GM21423 (cell line): ENCODE measurements at regions not wholly inside any gene's neighbourhood (a gene's known extent, or its start where the extent isn't known, plus 50 kb on each side); places are given as distances from the start of the nearest gene placed in this dataset.
A peak's percentile ranks its signal among the peaks of the same experiment; 100 is the strongest.
"Not testable (repeated sequence)": the region's sequence is repeated elsewhere in the genome, so short reads cannot be mapped to it uniquely, and the experiment has no call there.

ENCODE experiments used
- ATAC-seq: cut with Tn5 transposase; IDR thresholded peaks from one replicate; pipeline ENCODE4 v1.9.1; 2021; ENCODE audit warnings: mild to moderate bottlenecking, moderate library complexity; ENCODE audit not compliant: unreplicated experiment

DNA sequence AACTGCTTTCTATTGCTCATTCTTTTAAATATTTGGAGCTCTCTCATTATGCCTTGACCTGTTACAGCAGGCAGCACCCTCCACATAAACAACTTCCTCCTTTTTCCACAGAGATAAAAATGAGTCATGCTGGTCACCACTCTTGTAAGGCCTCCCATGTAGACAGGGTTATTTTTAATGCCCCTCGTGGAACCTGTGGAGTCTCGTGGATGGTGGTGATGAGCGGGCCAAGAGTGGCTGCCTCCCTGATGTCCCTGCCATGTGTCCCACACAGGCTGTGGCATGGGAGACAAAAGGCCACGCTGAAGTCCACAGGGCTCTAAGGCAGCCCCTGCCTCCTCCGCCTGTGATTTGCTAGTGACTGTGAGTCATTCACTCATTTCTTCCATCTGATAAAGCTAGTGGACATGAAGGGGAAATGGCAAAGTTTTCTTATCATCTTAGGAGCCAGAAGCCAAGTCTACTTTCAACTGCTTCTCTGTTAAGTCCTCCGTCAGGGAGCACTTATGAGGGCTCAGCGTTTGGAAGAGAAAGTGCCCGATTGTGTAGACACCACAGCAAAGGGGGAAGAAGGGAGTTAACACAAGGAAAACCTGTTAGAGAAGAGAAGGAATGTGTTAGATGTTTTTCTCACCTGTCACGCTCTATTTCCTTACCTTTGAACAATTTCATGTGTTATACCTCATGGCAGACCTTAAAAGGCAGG lies 121.6 kb upstream of the FAT1 start:
- no peak for ATAC-seq

- ATAC-seq: no peak
These were observed 122.8 kb upstream of the FAT1 start for GRCh38 chr4:186846426-186846825.

DNA sequence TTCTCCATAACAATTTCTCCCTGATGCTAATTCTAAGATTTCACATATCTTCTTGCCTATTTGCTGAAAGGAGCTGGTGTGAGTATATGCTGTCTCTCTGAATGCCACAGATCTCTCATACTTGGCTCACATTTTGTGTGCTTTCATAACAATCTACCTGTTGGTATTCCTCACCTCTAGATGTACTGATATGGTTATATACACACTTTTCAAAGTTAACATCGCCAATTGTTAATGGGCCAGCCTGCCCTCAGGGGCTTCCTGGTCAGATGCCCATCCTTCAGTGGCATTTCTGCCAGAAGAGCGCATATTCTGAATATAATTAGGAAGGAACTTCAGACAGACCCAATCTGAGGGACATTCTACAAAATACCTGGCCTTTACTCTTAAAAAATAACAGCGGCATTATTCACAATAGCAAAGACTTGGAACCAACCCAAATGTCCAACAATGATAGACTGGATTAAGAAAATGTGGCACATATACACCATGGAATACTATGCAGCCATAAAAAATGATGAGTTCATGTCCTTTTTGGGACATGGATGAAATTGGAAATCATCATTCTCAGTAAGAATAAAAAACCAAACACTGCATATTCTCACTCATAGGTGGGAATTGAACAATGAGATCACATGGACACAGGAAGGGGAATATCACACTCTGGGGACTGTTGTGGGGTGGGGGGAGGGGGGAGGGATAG lies 123.9 kb upstream of the FAT1 start:
- ATAC-seq: not testable (repeated sequence)

DNA sequence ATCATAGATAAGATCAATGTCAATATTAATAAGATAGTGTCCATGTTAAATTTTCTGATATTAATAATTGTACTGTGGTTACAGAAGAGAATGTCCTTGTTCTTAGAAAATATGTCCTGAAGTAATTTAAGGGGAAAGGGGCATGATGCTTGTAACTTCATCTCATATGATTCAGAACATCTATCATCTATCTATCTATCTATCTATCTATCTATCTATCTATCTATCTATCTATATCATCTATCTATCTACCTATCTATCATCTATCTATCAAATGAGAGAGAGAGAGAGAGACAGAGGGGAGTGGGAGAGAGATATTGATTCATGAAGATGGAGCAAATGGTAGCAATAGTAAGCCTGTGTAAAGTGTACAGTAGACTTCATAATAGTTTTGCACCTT lies 124.8 kb upstream of the FAT1 start:
- ATAC-seq: no peak

DNA sequence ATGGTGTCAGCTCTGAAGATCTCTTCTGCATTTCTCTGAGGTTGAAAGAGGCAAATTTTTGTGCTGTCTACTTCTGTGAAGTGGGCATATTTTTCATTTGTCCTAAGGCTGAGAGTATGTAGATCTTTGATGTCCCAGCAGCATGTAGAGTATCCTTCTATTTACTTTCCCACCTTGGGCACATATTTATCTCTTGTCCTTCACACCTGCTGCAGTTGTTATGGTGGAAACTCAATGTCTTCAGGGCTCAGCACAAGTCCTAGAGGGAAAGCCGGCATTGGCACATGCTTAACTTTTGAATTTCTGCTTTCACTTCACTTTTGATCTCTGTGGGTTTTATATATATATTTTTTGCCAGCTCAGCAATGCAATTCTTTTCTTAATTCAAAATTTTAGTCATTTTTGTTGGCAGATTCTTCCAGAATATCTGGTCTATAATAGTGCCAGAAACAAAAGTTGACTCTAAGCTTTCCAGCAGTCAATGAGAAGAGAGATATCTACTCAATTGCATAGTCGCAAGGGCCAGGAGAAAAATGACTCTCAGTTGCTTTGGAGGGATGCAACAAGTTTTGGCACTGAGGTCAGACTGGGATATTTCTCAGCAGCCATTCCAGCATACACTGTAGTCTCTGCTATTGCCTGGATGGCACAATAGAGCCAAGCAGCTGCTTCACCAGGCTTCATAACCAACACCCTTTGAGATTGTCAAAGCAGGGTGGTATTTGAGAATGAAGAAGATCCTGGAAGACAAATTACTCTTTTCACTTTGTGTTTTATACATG lies 127.8 kb upstream of the FAT1 start:
- ATAC-seq: no peak

DNA sequence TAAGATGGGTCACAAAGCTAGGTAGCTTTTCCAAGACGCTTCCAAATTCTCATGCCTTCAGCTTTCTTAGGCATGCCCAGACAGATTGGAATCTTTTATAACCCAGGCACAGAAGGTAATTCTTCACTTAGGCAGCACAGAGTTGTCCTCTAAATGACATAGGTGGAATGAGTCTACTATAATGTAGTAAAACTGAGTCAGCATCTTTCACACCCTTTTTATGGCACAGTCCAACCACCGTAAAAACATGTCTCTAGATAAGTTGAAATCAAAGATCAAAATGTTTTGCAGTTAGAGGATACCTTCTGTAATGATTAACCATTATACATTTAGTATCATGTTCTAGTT lies 128.4 kb upstream of the FAT1 start:
- ATAC-seq: no peak

DNA sequence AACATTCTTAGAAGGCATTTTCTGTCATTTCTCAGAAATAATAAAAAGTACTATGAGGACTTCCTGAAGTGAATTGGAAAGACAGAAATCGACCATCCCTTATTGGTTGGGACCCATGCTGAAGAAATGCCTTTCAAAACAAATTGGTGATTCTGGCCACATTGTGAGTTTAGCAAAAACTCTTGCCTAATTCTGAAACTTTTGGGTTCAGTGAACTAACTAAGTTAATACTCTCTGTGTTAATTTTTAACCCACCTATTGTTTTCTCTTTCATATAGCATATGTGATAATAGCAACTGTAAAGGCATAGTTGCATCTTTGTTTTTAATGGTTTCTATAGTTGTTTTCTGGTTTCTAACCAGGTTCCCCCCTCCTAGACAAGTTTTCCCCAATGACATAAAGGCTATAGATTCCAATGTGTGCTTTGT lies 129.3 kb upstream of the FAT1 start:
- peak; percentile 86 for ATAC-seq

- no peak for ATAC-seq
These were observed 130.6 kb upstream of the FAT1 start for GRCh38 chr4:186854256-186854655.

GRCh38 chr4:186855111-186855510 lies 131.5 kb upstream of the FAT1 start:
- no peak for ATAC-seq

GRCh38 chr4:186857793-186858192 lies 134.1 kb upstream of the FAT1 start:
- no peak for ATAC-seq

GRCh38 chr4:186858355-186858754 lies 134.7 kb upstream of the FAT1 start:
- ATAC-seq: no peak

- no peak for ATAC-seq
These were observed 135.8 kb upstream of the FAT1 start for GRCh38 chr4:186859420-186859819.

DNA sequence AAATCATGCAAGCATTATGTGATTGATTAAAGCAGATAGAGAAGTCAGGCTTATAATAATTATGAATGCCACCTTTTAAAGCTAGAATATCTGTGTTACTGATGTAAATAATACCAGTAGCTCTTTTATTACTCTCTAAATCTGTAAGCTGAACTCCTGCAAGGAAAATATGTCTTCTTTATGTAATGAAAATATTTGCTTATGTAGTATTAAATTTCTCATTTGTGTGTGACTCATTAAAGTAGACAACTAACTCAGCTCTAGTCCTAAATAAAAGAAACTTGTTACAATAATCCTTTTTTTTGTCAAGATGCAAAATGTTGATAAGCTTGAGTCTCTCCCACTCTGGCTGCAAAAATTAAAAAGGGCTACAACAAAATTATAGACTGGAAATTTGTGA lies 137.7 kb upstream of the FAT1 start:
- ATAC-seq: no peak

DNA sequence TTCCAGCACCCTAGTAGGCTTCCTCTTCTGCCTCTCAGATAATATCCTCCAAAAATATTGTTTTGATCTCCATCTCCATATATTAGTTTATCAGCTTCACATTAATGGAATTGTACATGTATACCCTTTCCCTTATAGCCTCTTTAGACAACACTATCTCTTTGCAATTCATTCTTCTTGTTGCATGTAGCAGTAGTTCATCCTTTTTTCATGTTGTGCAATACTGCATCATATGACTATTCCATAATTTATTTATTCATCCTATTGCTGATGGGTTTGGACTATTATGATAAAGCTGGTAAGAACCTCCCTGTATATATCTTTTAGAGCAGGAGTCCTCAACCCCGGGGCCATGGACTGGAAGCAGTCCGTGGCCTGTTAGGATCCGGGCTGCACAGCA lies 148.2 kb upstream of the FAT1 start:
- no peak for ATAC-seq

GRCh38 chr4:186873095-186873494 lies 149.4 kb upstream of the FAT1 start:
- ATAC-seq: not testable (repeated sequence)

DNA sequence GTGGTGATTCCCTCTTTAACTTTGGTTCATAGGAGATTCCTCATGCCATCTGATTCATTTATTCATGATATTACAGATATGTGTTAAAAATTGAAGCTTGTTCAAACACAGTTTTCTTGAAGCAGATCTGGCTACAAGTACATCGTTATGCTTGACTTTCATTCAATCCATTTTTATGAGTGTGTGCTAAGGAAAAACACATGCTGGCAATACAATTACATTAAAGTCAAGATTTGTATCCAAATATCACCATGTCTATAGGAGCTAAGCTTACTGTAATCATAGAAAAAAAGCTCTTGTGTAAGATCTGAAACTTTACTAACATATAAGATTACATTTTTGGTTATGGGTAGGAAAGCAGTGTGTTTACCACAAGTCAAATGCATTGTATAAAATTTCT lies 151.8 kb upstream of the FAT1 start:
- no peak for ATAC-seq

DNA sequence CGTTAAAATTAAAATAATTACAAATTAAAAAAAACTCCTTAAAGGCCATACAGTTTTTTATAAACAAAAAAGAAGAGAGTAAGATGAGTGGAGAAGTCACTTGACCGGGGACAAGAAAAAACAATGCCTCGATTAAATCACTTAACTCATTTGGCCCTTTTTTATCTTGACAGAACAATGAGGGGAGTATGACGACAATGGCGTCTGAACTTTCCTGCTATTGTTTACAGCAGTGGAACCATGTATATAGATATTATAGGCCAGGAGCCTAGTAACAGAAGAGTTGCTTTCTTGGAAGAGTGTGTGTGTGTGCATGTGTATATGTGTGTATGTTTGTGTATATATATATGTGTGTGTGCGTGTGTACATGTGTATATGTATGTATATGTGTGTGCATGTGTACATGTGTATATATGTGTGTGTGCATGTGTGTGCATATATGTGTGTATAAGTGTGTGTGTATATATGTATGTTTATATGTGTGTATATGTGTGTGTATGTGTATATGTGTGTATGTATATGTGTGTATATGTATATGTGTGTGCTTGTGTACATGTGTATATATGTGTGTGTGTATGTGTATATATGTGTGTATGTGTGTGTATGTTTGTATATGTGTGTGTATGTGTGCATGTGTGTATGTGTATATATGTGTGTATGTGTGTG lies 153.4 kb upstream of the FAT1 start:
- ATAC-seq: no peak

DNA sequence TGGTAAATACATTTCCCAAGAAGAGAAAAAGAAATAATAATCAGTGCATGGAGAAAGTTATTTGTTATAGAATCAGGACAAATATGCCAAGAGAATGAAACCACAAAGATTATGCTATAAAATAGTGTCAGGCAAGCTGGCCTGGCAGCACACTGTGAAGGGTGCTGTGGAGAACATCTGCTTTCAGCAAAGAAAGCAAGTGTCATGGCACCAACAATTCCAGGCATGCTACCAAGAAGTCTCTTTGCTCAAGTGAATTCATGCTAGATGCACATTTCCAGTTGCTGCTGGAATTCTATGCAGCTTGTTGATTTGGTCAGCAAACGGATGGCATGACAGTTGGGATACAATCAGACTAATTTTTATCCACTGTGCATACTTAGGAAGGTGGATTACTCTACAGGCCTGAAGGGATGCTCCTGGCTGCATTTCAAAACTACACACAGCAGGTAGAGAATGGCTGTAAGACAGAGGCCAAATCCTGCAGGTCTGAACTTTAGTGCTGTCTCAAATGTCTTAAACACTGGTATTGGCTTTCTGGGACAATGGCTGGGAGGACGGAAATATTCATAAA lies 154.6 kb upstream of the FAT1 start:
- no peak for ATAC-seq

DNA sequence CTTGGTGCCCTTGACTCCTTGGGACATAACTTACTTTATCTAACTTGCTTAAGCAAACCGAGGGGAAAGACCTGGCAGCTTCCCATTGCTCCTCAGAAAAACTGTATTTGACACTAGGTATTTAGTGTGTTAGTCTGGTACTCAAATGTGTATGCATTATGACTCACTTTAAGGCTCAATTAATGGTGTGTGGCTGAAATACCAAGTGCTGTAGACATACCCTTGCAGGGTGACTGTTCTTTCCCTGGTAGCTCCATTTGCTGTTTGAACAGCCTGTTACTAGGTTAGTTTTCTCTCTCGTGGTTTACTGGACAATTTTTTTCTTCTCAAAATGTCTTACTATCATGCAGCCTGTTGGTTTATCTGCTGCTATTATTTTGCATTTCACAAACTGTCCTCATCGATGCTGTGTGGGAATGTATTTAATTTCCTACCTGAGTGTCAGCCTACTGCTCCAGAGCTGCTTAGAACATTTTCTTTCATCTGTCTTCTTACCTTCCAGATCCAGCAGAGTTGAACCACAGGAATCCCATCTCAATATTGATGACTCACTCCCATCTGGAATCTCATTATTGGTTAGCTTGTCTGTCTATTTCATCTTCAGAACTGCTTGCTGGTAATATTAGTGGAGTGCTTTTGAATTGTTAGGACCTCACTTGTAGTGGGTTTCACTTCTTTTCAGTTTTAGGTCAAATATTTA lies 158.0 kb upstream of the FAT1 start:
- no peak for ATAC-seq

DNA sequence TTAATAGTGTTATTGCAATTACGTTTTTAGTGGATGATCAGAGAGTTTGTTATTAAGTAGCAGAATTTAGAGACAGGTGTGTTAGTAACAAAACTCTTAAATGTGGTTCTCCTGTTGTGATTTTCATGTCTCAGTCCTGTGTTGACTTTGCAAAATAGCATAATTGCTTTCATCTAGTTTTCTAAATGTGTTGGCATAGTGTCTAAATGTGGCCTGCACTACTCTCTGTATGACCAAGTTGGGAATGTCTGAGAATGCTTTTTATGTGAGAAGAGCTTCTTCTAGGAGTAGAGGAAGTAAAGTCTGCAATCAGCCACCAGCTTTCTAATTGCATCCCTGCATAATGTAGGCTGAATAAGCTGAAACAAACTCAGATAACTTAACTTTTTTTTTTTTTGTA lies 158.6 kb upstream of the FAT1 start:
- no peak for ATAC-seq

DNA sequence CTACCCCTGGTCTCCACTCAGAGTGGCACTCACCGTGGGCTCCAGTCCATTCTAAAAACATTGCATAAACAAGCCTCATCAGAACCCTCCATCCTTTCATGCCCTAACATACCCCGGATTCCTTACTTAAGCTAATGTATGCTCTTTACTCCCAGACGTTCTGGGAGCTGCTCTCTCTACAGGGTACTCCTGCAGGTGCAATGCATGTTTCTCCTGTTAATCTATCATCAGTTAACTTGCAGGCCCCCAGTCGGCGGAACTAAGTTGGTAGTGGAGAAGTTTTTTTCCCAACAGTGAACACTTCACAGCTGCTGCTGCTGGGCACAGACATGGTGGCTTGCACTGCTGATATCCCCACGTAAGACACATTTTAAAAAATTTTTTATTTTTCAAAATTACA lies 161.6 kb upstream of the FAT1 start:
- ATAC-seq: no peak
